B cell (primary cell): ENCODE measurements at regions not wholly inside any gene's neighbourhood (a gene's known extent, or its start where the extent isn't known, plus 50 kb on each side); places are given as distances from the start of the nearest gene placed in this dataset.

Source experiments
- ATAC-seq: fragments of 200-7000 bp; cut with Tn5 transposase; one replicate; pipeline ENCODE4 v1.10.0; 2021; ENCODE audit warnings: low read depth, mild to moderate bottlenecking, moderate number of reproducible peaks, moderate library complexity
- CTCF ChIA-PET: fragments of 350-600 bp; sonication (Branson Sonifier 250); formaldehyde crosslinking; loops from one replicate; lab custom pipeline; 2021; ENCODE audit warnings: antibody characterized with exemption, inconsistent platforms; lab: Charles Lee
- POLR2A ChIA-PET: fragments of 350-600 bp; sonication (Branson Sonifier 250); formaldehyde crosslinking; loops from one replicate; lab custom pipeline; 2021; ENCODE audit warnings: antibody characterized with exemption; lab: Charles Lee
- DNase-seq: peaks from one replicate; pipeline ENCODE4 v3.0.0; 2013
- H2AFZ ChIP-seq: 2 replicates; pipeline ENCODE4 v1.6.1; 2012; ENCODE audit warnings: mild to moderate bottlenecking, low read depth, low read length; ENCODE audit not compliant: insufficient read depth, poor library complexity, severe bottlenecking
- H3K27ac ChIP-seq, 2 donors: 1 replicate in 1 of 2; 2 replicates in 1 of 2; pipeline ENCODE4 v1.5.1; 2012 to 2013; ENCODE audit warnings: low read length in 2 of 2, mild to moderate bottlenecking in 2 of 2, moderate library complexity in 1 of 2
- H3K27me3 ChIP-seq, 4 experiments: fragments of 200-600 bp in 1 of 4; sonication (generic) in 1 of 4; replicated peaks in 1 of 4; 1 replicate in 2 of 4; 2 replicates in 2 of 4; pipeline versions ENCODE4 v1.6.1 to v1.7.0; 2013 to 2016; ENCODE audit warnings: low read length in 3 of 4, mild to moderate bottlenecking in 2 of 4, mixed read lengths in 1 of 4, moderate library complexity in 1 of 4; ENCODE audit not compliant: insufficient read depth in 4 of 4, control insufficient read depth in 3 of 4; ENCODE audit errors: control extremely low read depth in 1 of 4
- H3K36me3 ChIP-seq, 2 experiments: replicated peaks in 1 of 2; 1 replicate in 1 of 2; 2 replicates in 1 of 2; pipeline versions ENCODE4 v1.6.1 to v1.7.1; 2013; ENCODE audit warnings: low read length in 1 of 2; ENCODE audit not compliant: insufficient read depth in 2 of 2, control insufficient read depth in 1 of 2; ENCODE audit errors: control extremely low read depth in 1 of 2, extremely low read depth in 1 of 2
- H3K4me1 ChIP-seq, 2 donors: fragments of 200-600 bp in 1 of 2; sonication (generic) in 1 of 2; 1 replicate in 1 of 2; 2 replicates in 1 of 2; pipeline versions ENCODE4 v1.5.1 to v1.6.1; 2013 to 2017; ENCODE audit warnings: low read length in 2 of 2; ENCODE audit not compliant: control insufficient read depth in 2 of 2, insufficient read depth in 2 of 2
- H3K4me2 ChIP-seq: replicated peaks from 2 replicates; pipeline ENCODE3; 2012; ENCODE audit warnings: mild to moderate bottlenecking, low read depth, low read length; ENCODE audit not compliant: poor library complexity, severe bottlenecking
- H3K4me3 ChIP-seq, 5 experiments: fragments of 200-600 bp in 1 of 5; sonication (generic) in 1 of 5; 1 replicate in 3 of 5; 2 replicates in 2 of 5; pipeline versions ENCODE4 v1.5.1 to v1.7.0; 2011 to 2016; ENCODE audit warnings: low read length in 4 of 5, mild to moderate bottlenecking in 4 of 5, low read depth in 2 of 5, control low read depth in 1 of 5, moderate library complexity in 1 of 5; ENCODE audit not compliant: insufficient read depth in 1 of 5; ENCODE audit errors: control extremely low read depth in 1 of 5, extremely low read depth in 1 of 5
- H3K79me2 ChIP-seq: fragments of 200-600 bp; sonication (generic); one replicate; pipeline ENCODE4 v1.6.0; 2016; ENCODE audit warnings: low read length; ENCODE audit not compliant: control insufficient read depth, insufficient read depth
- H3K9ac ChIP-seq: fragments of 200-600 bp; sonication (generic); 2 replicates; pipeline ENCODE4 v1.6.1; 2017; ENCODE audit warnings: mild to moderate bottlenecking, low read length, moderate library complexity
- H3K9me3 ChIP-seq, 3 donors: one replicate each; pipeline versions ENCODE4 v1.6.1 to v1.7.1; 2013; ENCODE audit warnings: low read length in 2 of 3; ENCODE audit not compliant: control insufficient read depth in 2 of 3, insufficient read depth in 1 of 3; ENCODE audit errors: control extremely low read depth in 1 of 3
- H4K20me1 ChIP-seq: 2 replicates; pipeline ENCODE4 v1.6.0; 2012; ENCODE audit warnings: mild to moderate bottlenecking, low read length; ENCODE audit not compliant: insufficient read depth, control insufficient read depth, poor library complexity, severe bottlenecking
- H3K27ac Mint-ChIP-seq: one replicate; pipeline ENCODE4 v1.8.0; 2021; ENCODE audit warnings: mixed read lengths
- H3K27me3 Mint-ChIP-seq: one replicate; pipeline ENCODE4 v1.8.0; 2021; ENCODE audit warnings: mixed read lengths
- H3K4me1 Mint-ChIP-seq: one replicate; pipeline ENCODE4 v1.8.0; 2021; ENCODE audit warnings: mixed read lengths
- H3K4me3 Mint-ChIP-seq: one replicate; pipeline ENCODE4 v1.8.0; 2021; ENCODE audit warnings: mixed read lengths
- H3K9me3 Mint-ChIP-seq: one replicate; pipeline ENCODE4 v1.8.0; 2022; ENCODE audit warnings: mixed read lengths; ENCODE audit not compliant: insufficient read depth
- CTCF ChIP-seq: fragments of 200-600 bp; IDR thresholded peaks from one replicate; pipeline ENCODE4 v1.8.0; 2022; ENCODE audit warnings: antibody characterized with exemption, mild to moderate bottlenecking
- EZH2 ChIP-seq: IDR thresholded peaks from 2 replicates; pipeline ENCODE4 v1.6.1; 2012; ENCODE audit warnings: borderline replicate concordance, low read depth, mild to moderate bottlenecking, moderate library complexity, low read length; ENCODE audit not compliant: insufficient read depth, poor library complexity, severe bottlenecking
- WGBS: methylation state at CpG from one replicate; pipeline ENCODE4 v1.1.5; 2013; ENCODE audit warnings: missing lambda C conversion rate; ENCODE audit not compliant: insufficient coverage; 5-methylcytosine and 5-hydroxymethylcytosine counted together
- intact Hi-C: fragments of 100-400 bp; cut with micrococcal nuclease; formaldehyde crosslinking; loops from one replicate; pipeline ENCODE4 v1.10.0; 2022

DNA sequence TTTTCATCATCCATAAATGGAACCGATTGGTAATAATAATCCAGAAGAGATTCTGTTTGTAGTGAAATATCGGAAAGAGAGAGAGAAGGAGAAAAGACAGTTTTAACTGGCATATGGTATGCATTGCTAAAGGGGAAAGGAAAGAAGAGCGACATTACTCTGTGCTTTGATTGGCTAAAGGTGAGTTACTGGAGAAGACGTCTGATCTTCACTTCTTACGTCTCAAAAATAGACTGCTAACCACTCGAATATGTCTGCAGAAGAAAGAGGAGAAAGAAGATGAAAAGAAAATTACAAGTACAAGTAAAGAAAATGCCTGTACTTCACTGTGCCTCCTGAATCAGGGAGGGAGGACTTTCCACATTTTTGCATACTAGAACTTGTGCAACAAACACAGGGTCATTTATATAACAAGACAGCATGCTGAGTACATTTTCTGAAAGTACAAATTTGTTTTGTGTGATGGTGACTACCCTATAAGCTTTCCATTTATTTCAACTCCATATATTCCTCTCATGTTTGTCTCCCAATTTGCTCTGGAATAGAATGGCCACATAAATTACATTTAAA is 787.2 kb downstream of the RNF144A start:
- no peaks in the 10 kb centered on the region for H3K79me2 ChIP-seq
- H2AFZ ChIP-seq: no peak overlapping the region
- no peaks in the 10 kb centered on the region for H3K36me3 ChIP-seq
- H3K9me3 ChIP-seq: no peaks in the 10 kb centered on the region
- Mint-ChIP-seq H3K9me3 (no peaks in the 10 kb centered on the region), H3K4me3 (no peak overlapping the region), H3K27me3 (no peaks in the 10 kb centered on the region), H3K4me1 (peaks cover 5% of the 10 kb centered on the region), H3K27ac (no peak overlapping the region)
- no peaks in the 10 kb centered on the region for H4K20me1 ChIP-seq
- H3K9ac ChIP-seq: no peak overlapping the region
- H3K27ac ChIP-seq: no peak overlapping the region
- CTCF ChIA-PET: no interaction called here
- WGBS: 100% methylated on average over 3 of the region's 6 CpGs
- intact Hi-C loops: no loop called here
- H3K4me3 ChIP-seq: no peak overlapping the region
- TF ChIP-seq CTCF (no peak), EZH2 (no peak)
- H3K27me3 ChIP-seq: no peaks in the 10 kb centered on the region
- H3K4me1 ChIP-seq: no peaks in the 10 kb centered on the region
- no peak overlapping the region for H3K4me2 ChIP-seq
- no peak for DNase-seq
- ATAC-seq: no peak
- POLR2A ChIA-PET: no interaction called here

GRCh38 chr2:7706791-7707190 is 789.6 kb downstream of the RNF144A start:
- no peak for DNase-seq
- Mint-ChIP-seq H3K4me3 (no peak overlapping the region), H3K27me3 (no peaks in the 10 kb centered on the region), H3K9me3 (no peaks in the 10 kb centered on the region), H3K27ac (no peak overlapping the region), H3K4me1 (peaks cover 5% of the 10 kb centered on the region)
- Histone ChIP-seq H3K36me3 (no peaks in the 10 kb centered on the region), H3K4me1 (no peaks in the 10 kb centered on the region), H4K20me1 (no peaks in the 10 kb centered on the region), H3K27me3 (no peaks in the 10 kb centered on the region), H3K4me3 (no peak overlapping the region), H2AFZ (no peak overlapping the region), H3K9ac (no peak overlapping the region), H3K4me2 (no peak overlapping the region), H3K9me3 (no peaks in the 10 kb centered on the region), H3K27ac (no peak overlapping the region), H3K79me2 (no peaks in the 10 kb centered on the region)
- no peak for ATAC-seq
- intact Hi-C loops: no loop called here
- no CpG with 5 or more reads among the region's 2 CpGs for WGBS
- TF ChIP-seq CTCF: no peak
- TF ChIP-seq EZH2: no peak
- ChIA-PET POLR2A (no interaction called here), CTCF (no interaction called here)
